Adrenal gland (tissue), 9 donors: ENCODE measurements at regions not wholly inside any gene's neighbourhood (a gene's known extent, or its start where the extent isn't known, plus 50 kb on each side); places are given as distances from the start of the nearest gene placed in this dataset.

ENCODE experiments used
- DNase-seq, 7 donors: peaks; one replicate each; pipeline ENCODE4 v3.0.0-alpha.2; 2019 to 2020
- H3K27ac ChIP-seq, 5 donors: fragments of 200-600 bp; sonication (generic) in 4 of 5; 1 replicate in 3 of 5; 2 replicates in 2 of 5; pipeline versions ENCODE4 v1.5.1 to v1.8.0; 2016 to 2020; ENCODE audit warnings: mild to moderate bottlenecking in 1 of 5
- H3K27me3 ChIP-seq: fragments of 200-600 bp; 2 replicates; pipeline ENCODE4 v1.8.0; 2021
- H3K36me3 ChIP-seq, 2 donors: fragments of 200-600 bp; replicated peaks in 1 of 2; 1 replicate in 1 of 2; 2 replicates in 1 of 2; pipeline versions ENCODE4 v1.5.1 to v1.8.0; 2018 to 2022
- H3K4me1 ChIP-seq, 2 donors: fragments of 200-600 bp; replicated peaks in 1 of 2; 1 replicate in 1 of 2; 2 replicates in 1 of 2; pipeline versions ENCODE4 v1.5.1 to v1.8.0; 2018 to 2021
- H3K4me3 ChIP-seq, 4 donors: fragments of 200-600 bp; sonication (generic) in 3 of 4; one replicate each; pipeline ENCODE4 v1.5.1; 2016 to 2018
- H3K9me3 ChIP-seq, 3 donors: fragments of 200-600 bp; sonication (generic) in 1 of 3; replicated peaks in 1 of 3; 1 replicate in 2 of 3; 2 replicates in 1 of 3; pipeline versions ENCODE4 v1.5.1 to v1.8.0; 2016 to 2021
- POLR2A ChIP-seq, 2 donors: fragments of 450-650 bp; IDR thresholded peaks; one replicate each; pipeline ENCODE4 v1.6.1; 2017; ENCODE audit warnings: antibody characterized with exemption in 2 of 2, mild to moderate bottlenecking in 2 of 2, moderate library complexity in 1 of 2
- WGBS, 4 donors: extraction: QIAGEN DNeasy Blood & Tissue Kit in 2 of 4; methylation state at CpG; one replicate each; pipeline versions ENCODE4 v1.1.5 to v1.1.7; 2013 to 2017; 5-methylcytosine and 5-hydroxymethylcytosine counted together
- intact Hi-C, 2 donors: fragments of 100-400 bp; cut with DNase I; formaldehyde crosslinking; loops; one replicate each; pipeline versions ENCODE4 v1.14.1 to v1.15.0; 2022 to 2023
- TF ChIP-seq, protein P1 (sequence below), 6 experiments: fragments of 450-650 bp in 4 of 6; fragments of 200-600 bp in 2 of 6; sonication (generic) in 1 of 6; IDR thresholded peaks; 1 replicate in 5 of 6; 2 replicates in 1 of 6; pipeline versions ENCODE4 v1.5.1 to v1.8.0; 2016 to 2021; ENCODE audit warnings: antibody characterized with exemption in 6 of 6, mild to moderate bottlenecking in 2 of 6, moderate library complexity in 1 of 6
- donor health status: healthy with polysubstance abuse.
- donor health status: Bipolar disorder and iron deficiency.
- donor health status: DM: yes; HTN: yes; CAD: no.
- donor health status: DM: no; HTN: no; CAD: no.
- donor health status: DM: no; HTN: no; CAD: no.

DNA sequence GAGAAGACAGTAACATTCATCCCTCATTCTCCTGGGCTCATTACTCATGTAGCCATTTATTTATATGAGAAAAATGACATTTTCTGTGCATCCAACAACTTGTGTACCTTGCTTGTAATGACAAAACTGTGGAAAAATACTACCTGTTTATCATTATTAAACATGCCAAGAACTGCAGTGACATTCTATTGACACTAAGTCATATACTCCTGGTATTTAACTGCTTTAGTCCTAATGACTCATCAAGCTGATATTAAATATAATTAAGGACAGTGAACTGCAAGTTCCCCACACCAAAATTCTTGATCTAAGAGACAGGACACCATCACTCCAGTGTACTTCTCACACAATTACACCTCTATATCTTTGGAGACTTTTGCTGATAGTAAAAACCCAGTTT is 1328.7 kb upstream of the RAG2 start:
- no peaks in the 10 kb centered on the region for H3K9me3 ChIP-seq
- no peaks in the 10 kb centered on the region for H3K36me3 ChIP-seq
- DNase-seq, result no peak
- H3K27ac ChIP-seq, result no peak overlapping the region
- no peak for TF ChIP-seq POLR2A (IDR thresholded peaks at IDR 0.05)
- H3K4me1 ChIP-seq, result no peaks in the 10 kb centered on the region
- intact Hi-C loops, result no loop called here
- no peak overlapping the region for H3K4me3 ChIP-seq
- H3K27me3 ChIP-seq, result no peaks in the 10 kb centered on the region

GRCh38 chr11:37916331-37916730 is 1318.3 kb upstream of the RAG2 start:
- H3K4me3 ChIP-seq, result no peak overlapping the region
- no peak overlapping the region for H3K27ac ChIP-seq
- no peak for DNase-seq
- no peaks in the 10 kb centered on the region for H3K4me1 ChIP-seq
- intact Hi-C loops, result no loop called here
- TF ChIP-seq POLR2A (IDR thresholded peaks at IDR 0.05), result no peak
- TF ChIP-seq, protein P1, sequence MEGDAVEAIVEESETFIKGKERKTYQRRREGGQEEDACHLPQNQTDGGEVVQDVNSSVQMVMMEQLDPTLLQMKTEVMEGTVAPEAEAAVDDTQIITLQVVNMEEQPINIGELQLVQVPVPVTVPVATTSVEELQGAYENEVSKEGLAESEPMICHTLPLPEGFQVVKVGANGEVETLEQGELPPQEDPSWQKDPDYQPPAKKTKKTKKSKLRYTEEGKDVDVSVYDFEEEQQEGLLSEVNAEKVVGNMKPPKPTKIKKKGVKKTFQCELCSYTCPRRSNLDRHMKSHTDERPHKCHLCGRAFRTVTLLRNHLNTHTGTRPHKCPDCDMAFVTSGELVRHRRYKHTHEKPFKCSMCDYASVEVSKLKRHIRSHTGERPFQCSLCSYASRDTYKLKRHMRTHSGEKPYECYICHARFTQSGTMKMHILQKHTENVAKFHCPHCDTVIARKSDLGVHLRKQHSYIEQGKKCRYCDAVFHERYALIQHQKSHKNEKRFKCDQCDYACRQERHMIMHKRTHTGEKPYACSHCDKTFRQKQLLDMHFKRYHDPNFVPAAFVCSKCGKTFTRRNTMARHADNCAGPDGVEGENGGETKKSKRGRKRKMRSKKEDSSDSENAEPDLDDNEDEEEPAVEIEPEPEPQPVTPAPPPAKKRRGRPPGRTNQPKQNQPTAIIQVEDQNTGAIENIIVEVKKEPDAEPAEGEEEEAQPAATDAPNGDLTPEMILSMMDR (IDR thresholded peaks at IDR 0.05), result no peak
- no peaks in the 10 kb centered on the region for H3K9me3 ChIP-seq
- no peaks in the 10 kb centered on the region for H3K27me3 ChIP-seq
- no peaks in the 10 kb centered on the region for H3K36me3 ChIP-seq

DNA sequence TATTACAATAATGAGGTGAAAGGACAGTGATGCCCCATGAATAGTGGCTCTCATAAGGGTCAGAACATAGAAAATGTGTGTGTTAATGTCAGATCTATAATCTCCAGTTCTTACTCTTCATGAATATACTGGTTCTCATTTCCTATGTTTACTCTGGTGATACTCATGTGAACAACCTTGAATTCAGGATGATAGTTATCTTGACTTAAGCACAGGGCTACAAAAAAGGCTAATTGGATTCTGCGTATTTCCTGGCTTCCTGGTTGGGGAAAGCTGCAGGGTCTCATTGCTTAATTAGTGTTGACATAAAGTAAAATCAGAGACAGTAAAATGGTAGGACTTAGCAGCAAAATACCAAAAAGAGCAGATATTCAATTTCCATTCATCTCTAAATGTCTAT is 1316.8 kb upstream of the RAG2 start:
- H3K27ac ChIP-seq, result no peak overlapping the region
- H3K4me3 ChIP-seq, result no peak overlapping the region
- intact Hi-C loops, result no loop called here
- no peak for DNase-seq
- 17 to 77% (median 70%) methylated on average over 1 of the region's 1 CpG for WGBS, 4 donors
- H3K36me3 ChIP-seq, result no peaks in the 10 kb centered on the region
- no peaks in the 10 kb centered on the region for H3K9me3 ChIP-seq
- no peaks in the 10 kb centered on the region for H3K27me3 ChIP-seq
- TF ChIP-seq POLR2A (IDR thresholded peaks at IDR 0.05), result no peak
- TF ChIP-seq, protein P1 (IDR thresholded peaks at IDR 0.05), result no peak
- no peaks in the 10 kb centered on the region for H3K4me1 ChIP-seq

DNA sequence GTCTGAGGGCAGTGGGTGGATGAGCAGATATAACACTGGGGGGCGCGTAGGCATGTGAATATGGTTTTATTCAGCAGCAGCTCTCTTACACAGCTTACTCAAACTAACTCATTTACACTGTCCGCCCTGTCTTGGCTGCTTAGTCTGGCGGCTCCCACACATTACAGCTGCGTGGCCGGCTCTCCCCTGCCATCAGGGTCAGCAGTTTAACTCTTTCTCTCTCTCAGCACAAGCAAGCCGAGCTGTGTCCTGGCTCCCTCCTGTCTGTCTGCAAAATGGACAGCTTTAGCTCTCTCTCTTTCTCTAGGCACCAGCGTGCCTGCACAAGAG is 1310.1 kb upstream of the RAG2 start:
- 63 to 81% (median 65%) methylated on average over 6 to 8 of the region's 8 CpGs for WGBS, 4 donors
- TF ChIP-seq POLR2A (IDR thresholded peaks at IDR 0.05), result no peak
- TF ChIP-seq, protein P1 (IDR thresholded peaks at IDR 0.05), result no peak
- intact Hi-C loops, result no loop called here
- DNase-seq, result no peak
- Histone ChIP-seq H3K27ac (no peak overlapping the region), H3K4me3 (no peak overlapping the region), H3K27me3 (no peaks in the 10 kb centered on the region), H3K36me3 (no peaks in the 10 kb centered on the region), H3K9me3 (no peaks in the 10 kb centered on the region), H3K4me1 (no peaks in the 10 kb centered on the region)

DNA sequence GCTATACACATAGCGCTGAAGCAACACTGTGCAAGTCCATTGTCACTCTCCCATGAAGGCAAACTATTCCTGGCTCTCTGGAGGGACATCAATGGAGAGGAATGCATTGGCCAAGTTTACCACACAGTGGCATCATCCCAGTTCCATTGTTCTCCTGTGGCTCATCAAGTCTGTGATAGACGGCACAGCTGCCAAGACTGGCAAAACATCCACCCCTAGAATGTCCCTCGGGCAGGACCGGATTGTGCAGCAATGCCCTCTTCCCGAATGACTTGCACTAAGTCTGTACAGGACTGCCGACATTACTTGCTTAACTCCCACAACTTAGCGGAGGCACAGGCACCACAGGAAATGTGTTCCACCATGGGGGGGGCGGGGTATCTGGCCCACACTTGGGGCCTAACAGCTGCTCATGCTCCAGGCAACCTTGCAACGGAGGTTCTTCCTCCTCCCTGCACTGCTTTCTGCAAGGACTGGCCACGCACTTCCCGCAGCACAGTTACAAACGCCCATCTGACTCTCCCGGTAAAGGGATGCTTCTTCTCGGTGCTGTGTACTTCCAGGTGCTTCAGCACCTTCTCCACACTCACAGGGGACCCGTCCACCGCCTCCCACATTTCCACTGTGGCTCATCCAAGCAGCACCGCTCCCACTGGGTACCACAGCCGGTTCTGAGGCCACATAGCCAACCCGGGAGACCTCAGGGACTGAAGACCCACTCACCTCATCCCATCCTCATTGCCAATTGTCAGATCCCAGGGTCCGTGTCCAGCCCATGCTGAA is 1309.6 kb upstream of the RAG2 start:
- no peaks in the 10 kb centered on the region for H3K27me3 ChIP-seq
- no peak for TF ChIP-seq POLR2A (IDR thresholded peaks at IDR 0.05)
- TF ChIP-seq, protein P1 (IDR thresholded peaks at IDR 0.05), result no peak
- no peaks in the 10 kb centered on the region for H3K36me3 ChIP-seq
- no peaks in the 10 kb centered on the region for H3K9me3 ChIP-seq
- no peaks in the 10 kb centered on the region for H3K4me1 ChIP-seq
- H3K4me3 ChIP-seq, result no peak overlapping the region
- intact Hi-C loops, result no loop called here
- no peak for DNase-seq
- H3K27ac ChIP-seq, result no peak overlapping the region
- 74 to 81% (median 76%) methylated on average over 17 to 20 of the region's 20 CpGs for WGBS, 4 donors
